ENCODE measurements at regions not wholly inside any gene's neighbourhood (a gene's known extent, or its start where the extent isn't known, plus 50 kb on each side); places are given as distances from the start of the nearest gene placed in this dataset.
"Not testable (repeated sequence)": the region's sequence is repeated elsewhere in the genome, so short reads cannot be mapped to it uniquely, and the experiment has no call there.

- FAIRE-seq (no peak), DNase-seq (ENCODE audit: low spot score) (no peak)
Measured at GRCh38 chr6:167708501-167709094, 118.1 kb upstream of the AFDN start.

GRCh38 chr6:167709196-167709595, 117.5 kb upstream of the AFDN start:
- FAIRE-seq (no peak), DNase-seq (ENCODE audit: low spot score) (no peak)

- FAIRE-seq = not testable (repeated sequence)
Measured at GRCh38 chr6:167709776-167710336, 116.9 kb upstream of the AFDN start.

GRCh38 chr6:167710363-167710920, 116.3 kb upstream of the AFDN start:
- DNase-seq (ENCODE audit: low spot score) (no peak), FAIRE-seq (no peak)

More at GRCh38 chr6:167709776-167710336, 116.9 kb upstream of the AFDN start:
- DNase-seq (ENCODE audit: low spot score) = not testable (repeated sequence)

- FAIRE-seq = no peak
- DNase-seq (ENCODE audit: low spot score) = no peak
Measured at GRCh38 chr6:167711211-167711610, 115.5 kb upstream of the AFDN start.

- DNase-seq (ENCODE audit: low spot score) (no peak), FAIRE-seq (no peak)
Measured at GRCh38 chr6:167711768-167712730, 114.7 kb upstream of the AFDN start.

- no peak for DNase-seq (ENCODE audit: low spot score)
- no peak for FAIRE-seq
Measured at GRCh38 chr6:167712731-167713475, 113.8 kb upstream of the AFDN start.

- no peak for FAIRE-seq
- DNase-seq (ENCODE audit: low spot score) = no peak
Measured at GRCh38 chr6:167714152-167714551, 112.6 kb upstream of the AFDN start.

- no peak for FAIRE-seq
- no peak for DNase-seq (ENCODE audit: low spot score)
Measured at GRCh38 chr6:167717455-167717854, 109.3 kb upstream of the AFDN start.

- FAIRE-seq = no peak
- DNase-seq (ENCODE audit: low spot score) = no peak
Measured at GRCh38 chr6:167717867-167718266, 108.8 kb upstream of the AFDN start.

GRCh38 chr6:167719920-167720319, 106.8 kb upstream of the AFDN start:
- no peak for FAIRE-seq
- DNase-seq (ENCODE audit: low spot score) = no peak

GRCh38 chr6:167720456-167721285, 106.0 kb upstream of the AFDN start:
- FAIRE-seq (no peak), DNase-seq (ENCODE audit: low spot score) (no peak)

- DNase-seq (ENCODE audit: low spot score) (no peak), FAIRE-seq (no peak)
Measured at GRCh38 chr6:167721291-167721690, 105.4 kb upstream of the AFDN start.

GRCh38 chr6:167722634-167723309, 103.9 kb upstream of the AFDN start:
- FAIRE-seq (no peak), DNase-seq (ENCODE audit: low spot score) (no peak)

- FAIRE-seq = no peak
Measured at GRCh38 chr6:167726043-167726621, 100.6 kb upstream of the AFDN start.

GRCh38 chr6:167730441-167730840, 96.3 kb upstream of the AFDN start:
- FAIRE-seq (no peak), DNase-seq (ENCODE audit: low spot score) (no peak)

More at GRCh38 chr6:167726043-167726621, 100.6 kb upstream of the AFDN start:
- no peak for DNase-seq (ENCODE audit: low spot score)

- FAIRE-seq = no peak
- no peak for DNase-seq (ENCODE audit: low spot score)
Measured at GRCh38 chr6:167731216-167731615, 95.5 kb upstream of the AFDN start.

- FAIRE-seq (no peak), DNase-seq (ENCODE audit: low spot score) (no peak)
Measured at GRCh38 chr6:167731731-167732422, 94.8 kb upstream of the AFDN start.

All from RCC 7860 (cell line).